Trophoblast cell (in vitro differentiated cells and primary cell): ENCODE measurements at regions not wholly inside any gene's neighbourhood (a gene's known extent, or its start where the extent isn't known, plus 50 kb on each side); places are given as distances from the start of the nearest gene placed in this dataset.

Experiments used
- DNase-seq, 2 donors: peaks; one replicate each; pipeline ENCODE4 v3.0.0-alpha.2; 2016
- H2AFZ ChIP-seq: 2 replicates; pipeline ENCODE4 v1.6.1; 2013; ENCODE audit warnings: low read length, moderate library complexity, mild to moderate bottlenecking; ENCODE audit not compliant: insufficient read depth, poor library complexity
- H2AK5ac ChIP-seq: 2 replicates; pipeline ENCODE4 v1.6.1; 2013; ENCODE audit warnings: mild to moderate bottlenecking, low read length
- H2BK120ac ChIP-seq: 2 replicates; pipeline ENCODE4 v1.6.1; 2013; ENCODE audit warnings: low read length, mild to moderate bottlenecking, moderate library complexity; ENCODE audit not compliant: insufficient read depth, poor library complexity
- H2BK12ac ChIP-seq: 2 replicates; pipeline ENCODE4 v1.6.1; 2013; ENCODE audit warnings: mild to moderate bottlenecking, low read length, moderate library complexity
- H2BK5ac ChIP-seq: 2 replicates; pipeline ENCODE4 v1.6.1; 2013; ENCODE audit warnings: low read length, low read depth, moderate library complexity, mild to moderate bottlenecking; ENCODE audit not compliant: poor library complexity
- H3K14ac ChIP-seq: 2 replicates; pipeline ENCODE4 v1.6.1; 2013; ENCODE audit warnings: mild to moderate bottlenecking, low read length
- H3K18ac ChIP-seq: 2 replicates; pipeline ENCODE4 v1.6.1; 2013; ENCODE audit warnings: mild to moderate bottlenecking, low read length
- H3K23ac ChIP-seq: 2 replicates; pipeline ENCODE4 v1.6.1; 2013; ENCODE audit warnings: low read length
- H3K27ac ChIP-seq: 2 replicates; pipeline ENCODE4 v1.5.1; 2013; ENCODE audit warnings: low read depth, mild to moderate bottlenecking, inconsistent platforms, low read length, moderate library complexity
- H3K27me3 ChIP-seq: 2 replicates; pipeline ENCODE4 v1.6.1; 2013; ENCODE audit warnings: inconsistent platforms, mild to moderate bottlenecking, low read length, moderate library complexity; ENCODE audit not compliant: insufficient read depth
- H3K36me3 ChIP-seq, 2 experiments: 1 replicate in 1 of 2; 2 replicates in 1 of 2; pipeline ENCODE4 v1.6.1; 2013; ENCODE audit warnings: low read length in 2 of 2, mild to moderate bottlenecking in 2 of 2, moderate library complexity in 1 of 2; ENCODE audit not compliant: insufficient read depth in 2 of 2, control insufficient read depth in 1 of 2
- H3K4ac ChIP-seq: 2 replicates; pipeline ENCODE4 v1.6.1; 2013; ENCODE audit warnings: low read depth, mild to moderate bottlenecking, low read length, moderate library complexity
- H3K4me1 ChIP-seq, 2 experiments: 1 replicate in 1 of 2; 2 replicates in 1 of 2; pipeline ENCODE4 v1.6.1; 2013; ENCODE audit warnings: low read length in 2 of 2, mild to moderate bottlenecking in 2 of 2, moderate library complexity in 1 of 2; ENCODE audit not compliant: insufficient read depth in 2 of 2, control insufficient read depth in 1 of 2
- H3K4me2 ChIP-seq: 2 replicates; pipeline ENCODE4 v1.6.1; 2013; ENCODE audit warnings: inconsistent platforms, mild to moderate bottlenecking, low read length, moderate library complexity
- H3K4me3 ChIP-seq: 2 replicates; pipeline ENCODE4 v1.5.1; 2013; ENCODE audit warnings: mild to moderate bottlenecking, low read depth, low read length, inconsistent platforms
- H3K79me1 ChIP-seq: one replicate; pipeline ENCODE4 v1.6.1; 2013; ENCODE audit warnings: low read length
- H3K79me2 ChIP-seq: 2 replicates; pipeline ENCODE4 v1.6.1; 2013; ENCODE audit warnings: low read length, mild to moderate bottlenecking; ENCODE audit not compliant: control insufficient read depth, insufficient read depth, poor library complexity
- H3K9ac ChIP-seq: 2 replicates; pipeline ENCODE4 v1.6.1; 2013; ENCODE audit warnings: mild to moderate bottlenecking, low read length
- H3K9me3 ChIP-seq: 2 replicates; pipeline ENCODE4 v1.6.1; 2013; ENCODE audit warnings: low read depth, mild to moderate bottlenecking, control low read depth, inconsistent platforms, low read length; ENCODE audit not compliant: insufficient read depth
- H4K12ac ChIP-seq: 2 replicates; pipeline ENCODE4 v1.6.1; 2013; ENCODE audit warnings: low read depth, mild to moderate bottlenecking, low read length, moderate library complexity
- H4K8ac ChIP-seq: 2 replicates; pipeline ENCODE4 v1.6.1; 2013; ENCODE audit warnings: low read depth, mild to moderate bottlenecking, low read length, moderate library complexity
- H4K91ac ChIP-seq: one replicate; pipeline ENCODE4 v1.6.1; 2013; ENCODE audit warnings: low read depth, mild to moderate bottlenecking, low read length, moderate library complexity
- WGBS: extraction: QIAGEN DNeasy Blood & Tissue Kit; methylation state at CpG from one replicate; pipeline ENCODE4 v1.1.7; 2013; ENCODE audit warnings: missing lambda C conversion rate; ENCODE audit not compliant: insufficient read length, insufficient coverage; ENCODE audit errors: extremely low coverage; 5-methylcytosine and 5-hydroxymethylcytosine counted together

DNA sequence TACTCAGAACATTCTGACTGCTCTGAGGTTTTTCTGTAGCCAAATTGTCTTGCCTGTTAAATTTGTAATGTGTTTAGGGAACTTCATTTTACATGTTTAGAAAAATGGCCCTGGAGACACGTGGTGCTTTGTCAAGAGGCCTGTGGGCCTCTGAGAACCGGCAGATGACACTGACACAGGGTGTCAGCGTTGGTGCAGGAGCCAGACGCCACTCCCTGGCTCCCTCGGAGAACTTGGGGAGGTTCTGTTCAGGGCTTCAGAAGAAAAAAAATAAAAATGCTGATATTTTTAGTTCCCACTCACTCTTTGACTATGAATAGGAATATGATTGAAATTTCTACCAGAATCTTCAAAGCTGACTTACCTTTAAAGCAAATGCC, 190.9 kb upstream of the GATB start:
- H3K4me1 ChIP-seq = peaks cover 5 to 7% of the 10 kb centered on the region in 2 experiments
- H3K23ac ChIP-seq = no peak overlapping the region
- no peak overlapping the region for H4K12ac ChIP-seq
- no peak overlapping the region for H2BK12ac ChIP-seq
- no peaks in the 10 kb centered on the region for H3K36me3 ChIP-seq
- H3K27me3 ChIP-seq = no peaks in the 10 kb centered on the region
- no peak overlapping the region for H3K4me2 ChIP-seq
- H3K9ac ChIP-seq = no peak overlapping the region
- no peak overlapping the region for H3K18ac ChIP-seq
- H2BK5ac ChIP-seq = no peak overlapping the region
- WGBS = no CpG with 5 or more reads among the region's 5 CpGs
- no peak overlapping the region for H2AK5ac ChIP-seq
- no peak for DNase-seq
- peaks cover 6% of the 10 kb centered on the region for H3K9me3 ChIP-seq
- no peak overlapping the region for H4K8ac ChIP-seq
- H3K27ac ChIP-seq = no peak overlapping the region
- no peak overlapping the region for H4K91ac ChIP-seq
- no peak overlapping the region for H3K4ac ChIP-seq
- H3K4me3 ChIP-seq = no peak overlapping the region
- no peaks in the 10 kb centered on the region for H3K79me2 ChIP-seq
- no peak overlapping the region for H3K14ac ChIP-seq
- no peaks in the 10 kb centered on the region for H3K79me1 ChIP-seq
- H2BK120ac ChIP-seq = no peak overlapping the region
- no peak overlapping the region for H2AFZ ChIP-seq

DNA sequence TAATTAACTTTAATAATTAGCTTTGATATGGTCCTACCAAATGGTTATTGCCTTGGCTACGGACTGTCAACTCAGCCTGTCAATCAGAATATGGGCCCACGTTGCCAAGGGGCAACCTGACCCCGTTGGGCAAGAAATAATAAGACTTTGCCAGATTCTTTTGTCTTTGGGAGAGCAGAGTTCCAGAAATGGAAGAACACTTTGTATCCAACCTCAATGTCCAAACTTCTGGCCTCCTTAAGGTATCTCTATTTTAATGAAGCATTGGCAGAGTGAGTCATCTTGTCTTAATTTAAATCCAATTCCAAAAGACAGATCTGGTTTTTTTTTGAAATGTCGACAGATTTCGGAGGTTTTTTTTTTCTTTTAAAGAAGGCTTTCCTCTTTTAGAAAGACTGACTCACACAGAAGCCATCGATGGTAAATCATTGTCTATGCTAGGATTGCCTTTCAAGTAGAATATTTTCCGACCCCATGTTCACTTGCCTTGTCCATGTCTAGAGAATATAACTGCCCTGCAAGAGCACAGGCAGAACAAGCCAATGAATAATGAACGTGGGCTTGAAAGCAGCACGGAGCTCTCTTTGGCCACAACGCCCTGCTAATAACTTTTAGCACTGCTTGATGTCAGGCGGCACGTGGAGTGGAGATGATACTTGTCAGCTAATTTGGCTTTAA, 190.3 kb upstream of the GATB start:
- Histone ChIP-seq H3K79me2 (no peaks in the 10 kb centered on the region), H3K9me3 (peaks cover 7% of the 10 kb centered on the region), H3K79me1 (no peaks in the 10 kb centered on the region), H3K23ac (no peak overlapping the region), H4K91ac (no peak overlapping the region), H3K4me1 (peaks cover 5 to 7% of the 10 kb centered on the region in 2 experiments), H2AFZ (no peak overlapping the region), H4K8ac (no peak overlapping the region), H3K14ac (no peak overlapping the region), H2BK120ac (no peak overlapping the region), H3K36me3 (no peaks in the 10 kb centered on the region), H3K4me2 (no peak overlapping the region), H3K4me3 (no peak overlapping the region), H2BK12ac (no peak overlapping the region), H3K4ac (no peak overlapping the region), H3K18ac (no peak overlapping the region), H3K9ac (no peak overlapping the region), H2AK5ac (no peak overlapping the region), H3K27ac (no peak overlapping the region), H3K27me3 (no peaks in the 10 kb centered on the region), H2BK5ac (no peak overlapping the region), H4K12ac (no peak overlapping the region)
- DNase-seq = no peak
- no CpG with 5 or more reads among the region's 12 CpGs for WGBS

DNA sequence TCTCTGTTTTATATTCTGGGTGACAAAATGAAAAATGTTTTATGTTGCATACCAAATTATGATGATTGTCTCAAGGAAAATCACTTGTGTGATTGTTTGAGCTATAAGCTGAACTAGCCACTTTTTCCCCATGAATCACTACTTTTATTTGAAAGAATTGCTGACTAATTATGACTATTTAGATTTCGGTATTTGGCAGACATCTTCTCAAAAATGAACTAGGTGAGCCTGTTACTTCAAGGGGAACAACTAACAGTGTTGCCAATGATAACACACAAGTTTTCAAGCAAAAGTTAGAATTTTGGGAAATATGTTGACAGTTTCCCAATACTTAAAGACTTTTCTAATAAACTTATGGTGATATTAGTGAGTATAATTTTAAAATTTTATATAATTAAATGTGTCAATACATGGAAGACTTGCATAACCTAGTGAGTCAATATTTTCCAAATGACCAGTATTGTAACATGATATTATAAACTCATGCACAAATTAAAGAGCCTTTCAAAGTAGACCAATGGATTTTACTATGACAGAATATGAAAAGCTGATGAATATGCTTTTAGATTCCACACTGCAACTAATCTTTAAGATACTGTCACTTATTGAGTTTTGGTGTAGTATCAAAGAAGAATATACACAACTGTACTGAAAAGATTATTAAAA, 187.7 kb upstream of the GATB start:
- H3K14ac ChIP-seq = no peak overlapping the region
- no peaks in the 10 kb centered on the region for H3K79me2 ChIP-seq
- no peaks in the 10 kb centered on the region for H3K27me3 ChIP-seq
- DNase-seq = no peak
- peaks cover 2 to 3% of the 10 kb centered on the region in 2 experiments for H3K4me1 ChIP-seq
- H3K36me3 ChIP-seq = no peaks in the 10 kb centered on the region
- no peak overlapping the region for H2AK5ac ChIP-seq
- H3K18ac ChIP-seq = no peak overlapping the region
- no peak overlapping the region for H4K91ac ChIP-seq
- no peak overlapping the region for H3K23ac ChIP-seq
- H3K79me1 ChIP-seq = no peaks in the 10 kb centered on the region
- WGBS = no CpG with 5 or more reads among the region's 1 CpG
- no peak overlapping the region for H2AFZ ChIP-seq
- H4K8ac ChIP-seq = no peak overlapping the region
- H3K4me2 ChIP-seq = no peak overlapping the region
- H2BK5ac ChIP-seq = no peak overlapping the region
- H3K27ac ChIP-seq = no peak overlapping the region
- no peak overlapping the region for H2BK120ac ChIP-seq
- H3K4ac ChIP-seq = no peak overlapping the region
- no peak overlapping the region for H2BK12ac ChIP-seq
- H4K12ac ChIP-seq = no peak overlapping the region
- no peak overlapping the region for H3K4me3 ChIP-seq
- H3K9ac ChIP-seq = no peak overlapping the region
- H3K9me3 ChIP-seq = peaks cover 7% of the 10 kb centered on the region

DNA sequence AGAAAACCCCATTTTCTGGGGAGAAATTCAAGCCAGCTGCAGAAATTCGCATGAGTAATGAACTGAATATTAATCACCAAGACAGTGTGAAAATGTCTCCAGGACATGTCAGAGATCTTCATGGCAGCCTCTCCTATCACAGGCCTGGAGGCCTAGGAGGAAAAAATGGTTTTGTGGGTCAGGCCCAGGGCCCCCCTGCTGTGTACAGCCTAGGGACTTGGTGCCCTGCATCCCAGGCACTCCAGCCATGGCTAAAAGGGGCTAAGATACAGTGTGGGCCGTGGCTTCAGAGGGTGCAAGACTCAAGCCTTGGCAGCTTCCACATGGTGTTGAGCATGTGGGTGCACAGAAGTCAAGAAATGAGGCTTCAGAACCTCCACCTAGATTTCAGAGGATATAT, 185.9 kb upstream of the GATB start:
- no CpG with 5 or more reads among the region's 2 CpGs for WGBS
- Histone ChIP-seq H3K27ac (no peak overlapping the region), H2BK5ac (no peak overlapping the region), H2BK12ac (no peak overlapping the region), H3K4ac (no peak overlapping the region), H3K9ac (no peak overlapping the region), H4K12ac (no peak overlapping the region), H2AFZ (no peak overlapping the region), H3K18ac (no peak overlapping the region), H3K23ac (no peak overlapping the region), H4K91ac (no peak overlapping the region), H3K27me3 (no peaks in the 10 kb centered on the region), H3K79me2 (no peaks in the 10 kb centered on the region), H3K9me3 (peaks cover 9% of the 10 kb centered on the region), H3K14ac (no peak overlapping the region), H3K79me1 (no peaks in the 10 kb centered on the region), H2AK5ac (no peak overlapping the region), H4K8ac (no peak overlapping the region), H3K4me1 (no peaks in the 10 kb centered on the region), H3K36me3 (no peaks in the 10 kb centered on the region), H2BK120ac (no peak overlapping the region), H3K4me2 (no peak overlapping the region), H3K4me3 (no peak overlapping the region)
- DNase-seq = no peak
